Endothelial cell of umbilical vein (primary cell): ENCODE measurements at regions not wholly inside any gene's neighbourhood (a gene's known extent, or its start where the extent isn't known, plus 50 kb on each side); places are given as distances from the start of the nearest gene placed in this dataset.
"Not testable (repeated sequence)": the region's sequence is repeated elsewhere in the genome, so short reads cannot be mapped to it uniquely, and the experiment has no call there.

Experiments used
- BruUV-seq: library from RNA; stranded (reverse); fragments of 400-500 nt; replicated peaks from 2 replicates; lab custom pipeline; 2021; lab: Mats Ljungman, UMichigan
- CTCF ChIA-PET: fragments of 300-600, 350-600 bp; sonication (Branson Sonifier 250); formaldehyde crosslinking; loops from one replicate; lab custom pipeline; 2021; ENCODE audit warnings: antibody characterized with exemption, inconsistent platforms; lab: Charles Lee
- POLR2A ChIA-PET: fragments of 300-600, 350-600 bp; sonication (Branson Sonifier 250); formaldehyde crosslinking; loops from one replicate; lab custom pipeline; 2021; ENCODE audit warnings: antibody characterized with exemption, inconsistent platforms; lab: Charles Lee
- DNase-seq: peaks from one replicate; pipeline ENCODE4 v3.0.0-alpha.2; 2011; ENCODE audit warnings: low read depth, low spot score
- FAIRE-seq: peaks from 2 replicates; lab custom pipeline; 2011; peaks lifted over from hg19 to GRCh38; lab: Jason Lieb, UNC
- H2AFZ ChIP-seq: 2 replicates; pipeline ENCODE4 v1.6.0; 2012; ENCODE audit warnings: low read depth, low read length, control low read depth, inconsistent platforms
- H3K27ac ChIP-seq: 2 replicates; pipeline ENCODE4 v1.5.1; 2011; ENCODE audit warnings: low read depth, mild to moderate bottlenecking, control low read depth, low read length, moderate library complexity; ENCODE audit not compliant: insufficient read depth
- H3K27me3 ChIP-seq, 2 experiments: 2 replicates each; pipeline versions ENCODE4 v1.6.0 to v1.6.1; 2011; ENCODE audit warnings: low read length in 2 of 2, mixed read lengths in 1 of 2; ENCODE audit not compliant: control insufficient read depth in 2 of 2, insufficient read depth in 2 of 2
- H3K36me3 ChIP-seq, 2 experiments: 2 replicates in 1 of 2; 3 replicates in 1 of 2; pipeline ENCODE4 v1.5.1; 2011; ENCODE audit warnings: low read length in 2 of 2, mild to moderate bottlenecking in 1 of 2, moderate library complexity in 1 of 2; ENCODE audit not compliant: control insufficient read depth in 2 of 2, insufficient read depth in 2 of 2; ENCODE audit errors: extremely low read depth in 1 of 2
- H3K4me1 ChIP-seq: 3 replicates; pipeline ENCODE4 v1.5.1; 2011; ENCODE audit warnings: mild to moderate bottlenecking, low read length; ENCODE audit not compliant: control insufficient read depth, insufficient read depth; ENCODE audit errors: extremely low read depth
- H3K4me2 ChIP-seq: 2 replicates; pipeline ENCODE4 v1.6.1; 2011; ENCODE audit warnings: low read length, control low read depth, mixed read lengths; ENCODE audit not compliant: insufficient read depth
- H3K4me3 ChIP-seq, 3 experiments: fragments of 200-600 bp in 1 of 3; sonication (generic), shearing (Covaris generic) in 1 of 3; replicated peaks in 1 of 3; 2 replicates each; pipeline ENCODE4 v1.5.1; 2011 to 2016; ENCODE audit warnings: control low read depth in 3 of 3, low read length in 3 of 3, mild to moderate bottlenecking in 2 of 3, inconsistent platforms in 1 of 3, low read depth in 1 of 3, moderate library complexity in 1 of 3; ENCODE audit not compliant: insufficient read depth in 1 of 3
- H3K79me2 ChIP-seq: 2 replicates; pipeline ENCODE4 v1.6.0; 2012; ENCODE audit warnings: low read length, inconsistent platforms; ENCODE audit not compliant: control insufficient read depth, insufficient read depth
- H3K9ac ChIP-seq: replicated peaks from 2 replicates; pipeline ENCODE3; 2011; ENCODE audit warnings: low read length, control low read depth; ENCODE audit not compliant: insufficient read depth; ENCODE audit errors: extremely low read depth
- H3K9me1 ChIP-seq: replicated peaks from 3 replicates; pipeline ENCODE4 v1.6.0; 2011; ENCODE audit warnings: mild to moderate bottlenecking, low read length; ENCODE audit not compliant: control insufficient read depth, insufficient read depth; ENCODE audit errors: extremely low read depth
- H3K9me3 ChIP-seq: replicated peaks from 2 replicates; pipeline ENCODE4 v1.5.1; 2012; ENCODE audit warnings: low read length, inconsistent platforms; ENCODE audit not compliant: control insufficient read depth, insufficient read depth
- H4K20me1 ChIP-seq: replicated peaks from 2 replicates; pipeline ENCODE3; 2011; ENCODE audit warnings: mild to moderate bottlenecking, low read length; ENCODE audit not compliant: control insufficient read depth, insufficient read depth; ENCODE audit errors: extremely low read depth
- EZH2 ChIP-seq: IDR thresholded peaks from 2 replicates; pipeline ENCODE4 v1.6.1; 2012; ENCODE audit warnings: borderline replicate concordance, low read depth, mild to moderate bottlenecking, moderate library complexity, low read length, inconsistent platforms; ENCODE audit not compliant: severe bottlenecking
- FOS ChIP-seq: IDR thresholded peaks from 2 replicates; pipeline ENCODE4 v1.6.1; 2011; ENCODE audit warnings: mild to moderate bottlenecking, low read length, moderate library complexity, borderline replicate concordance; ENCODE audit not compliant: insufficient read depth
- JUN ChIP-seq: IDR thresholded peaks from 2 replicates; pipeline ENCODE4 v1.6.1; 2011; ENCODE audit warnings: borderline replicate concordance, low read depth; ENCODE audit not compliant: insufficient read length, insufficient read depth
- POLR2AphosphoS5 ChIP-seq: IDR thresholded peaks from 2 replicates; pipeline ENCODE4 v1.6.1; 2012; ENCODE audit warnings: low read depth, mild to moderate bottlenecking, control low read depth, low read length, moderate library complexity; ENCODE audit not compliant: insufficient read depth
- dilution Hi-C: fragments of 300-500 bp; cut with MboI; formaldehyde crosslinking; loops from one replicate; pipeline ENCODE4 v1.15.0; 2019; ENCODE audit warnings: low sequenced_read_pairs; ENCODE audit not compliant: extremely low pct_ligation_motif_present
- intact Hi-C: fragments of 100-400 bp; cut with micrococcal nuclease; formaldehyde crosslinking; loops from one replicate; pipeline ENCODE4 v1.10.0; 2022

- TF ChIP-seq FOS, result no peak
- no peak for TF ChIP-seq JUN
- no peak for TF ChIP-seq EZH2
- no peak for TF ChIP-seq POLR2AphosphoS5
- ChIA-PET CTCF (interaction anchor here (1.1 kb wide), 1 partner anchor 51 kb away, joined by 4 read pairs; no protein-coding TSS in a partner anchor), POLR2A (no interaction called here)
- Histone ChIP-seq H3K4me3 (no peak overlapping the region), H3K4me1 (peaks cover 26% of the 10 kb centered on the region), H3K9me3 (no peaks in the 10 kb centered on the region), H3K9ac (no peak overlapping the region), H3K36me3 (no peaks in the 10 kb centered on the region), H3K79me2 (no peaks in the 10 kb centered on the region), H3K4me2 (no peak overlapping the region), H2AFZ (no peak overlapping the region), H3K27ac (no peak overlapping the region), H3K9me1 (no peaks in the 10 kb centered on the region), H4K20me1 (no peaks in the 10 kb centered on the region), H3K27me3 (no peaks in the 10 kb centered on the region)
- intact Hi-C loops (no loop called here), dilution Hi-C loops (no loop called here)
- no peak for FAIRE-seq
- DNase-seq, result no peak
- BruUV-seq, result no TSS peak
These were observed 88.2 kb downstream of the CPN2 start for GRCh38 chr3:194262925-194263305.

GRCh38 chr3:194264631-194265504, 86.3 kb downstream of the CPN2 start:
- CTCF ChIA-PET, result interaction anchor here (0.7 to 4.8 kb wide), 17 partner anchors 9 to 599 kb away, joined by 3 to 98 read pairs (median 5); partner anchors contain the start of gene HES1
- not testable (repeated sequence) for BruUV-seq

More at GRCh38 chr3:194264631-194265504, 86.3 kb downstream of the CPN2 start:
- H2AFZ ChIP-seq, FAIRE-seq, H3K36me3 ChIP-seq, DNase-seq, H3K9me3 ChIP-seq, dilution Hi-C loops, H4K20me1 ChIP-seq, H3K27me3 ChIP-seq, H3K79me2 ChIP-seq, H3K9me1 ChIP-seq, H3K4me3 ChIP-seq: not testable (repeated sequence)
- intact Hi-C loops, result loop anchor here (1.0 to 2.0 kb wide), 13 partner anchors 10 to 484 kb away; no protein-coding TSS in a partner anchor
- peak overlapping the region; percentile 97 for H3K27ac ChIP-seq
- H3K4me1 ChIP-seq, result peaks cover 33% of the 10 kb centered on the region
- POLR2A ChIA-PET, result interaction anchor here (0.8 to 1.4 kb wide), 6 partner anchors 9 to 130 kb away, joined by 3 to 11 read pairs (median 5); partner anchors contain the start of gene HES1
- peak overlapping the region; percentile 43 for H3K4me2 ChIP-seq
- peak overlapping the region; percentile 79 for H3K9ac ChIP-seq
